ENCODE measurements at regions not wholly inside any gene's neighbourhood (a gene's known extent, or its start where the extent isn't known, plus 50 kb on each side); places are given as distances from the start of the nearest gene placed in this dataset.

DNA sequence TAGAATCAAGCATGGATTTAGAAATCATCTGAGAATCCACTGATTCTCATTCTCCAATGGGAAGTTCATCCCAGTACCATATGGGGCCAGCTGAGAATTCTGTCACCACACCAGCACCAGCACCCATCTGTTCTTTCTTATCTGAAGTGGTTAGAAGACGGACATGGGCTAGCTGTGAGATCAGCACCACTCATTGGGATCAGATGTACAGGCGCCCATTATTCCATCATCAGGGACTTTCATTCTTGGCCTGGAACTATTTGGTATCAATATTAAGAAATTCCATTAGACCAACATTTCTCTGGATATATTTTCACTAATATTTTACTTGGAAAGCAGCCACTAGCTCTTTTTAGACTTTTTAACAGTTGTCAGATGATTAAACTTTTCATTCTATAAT is 185.9 kb upstream of the LINC00305 start:
- H3K27ac ChIP-seq = no peak overlapping the region
- H3K4me1 ChIP-seq = no peaks in the 10 kb centered on the region
- DNase-seq (ENCODE audit: extremely low spot score in 2 of 2) = no peak
- H3K27me3 ChIP-seq = no peaks in the 10 kb centered on the region
- H3K36me3 ChIP-seq = no peaks in the 10 kb centered on the region
- intact Hi-C loops (cut with DNase I) = no loop called here
- H3K9me3 ChIP-seq = no peaks in the 10 kb centered on the region
- H3K4me3 ChIP-seq = no peak overlapping the region
- TF ChIP-seq POLR2AphosphoS5 (IDR thresholded peaks at IDR 0.05; ENCODE audit: insufficient read depth in 1 of 2, low read depth in 1 of 2) = no peak

DNA sequence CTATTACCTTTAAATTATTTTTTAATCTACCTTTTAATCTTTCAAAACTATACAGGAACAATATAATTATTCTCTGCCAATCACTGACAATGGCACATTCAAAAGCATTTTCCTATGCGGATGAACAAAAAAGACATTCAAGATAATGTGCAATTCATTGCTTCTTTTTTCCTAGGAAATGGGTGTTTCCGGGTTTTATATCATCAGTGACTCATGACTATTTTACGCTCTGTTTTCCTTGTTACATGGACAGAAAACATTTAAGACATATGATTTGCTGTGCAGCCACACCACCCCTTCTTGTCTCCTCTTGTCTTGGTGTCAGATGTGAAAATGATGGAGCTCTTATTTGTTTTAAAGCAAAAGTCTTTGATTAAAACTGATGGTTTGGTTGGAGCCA is 184.7 kb upstream of the LINC00305 start:
- DNase-seq (ENCODE audit: extremely low spot score in 2 of 2) = no peak
- Histone ChIP-seq H3K27me3 (no peaks in the 10 kb centered on the region), H3K9me3 (no peaks in the 10 kb centered on the region), H3K36me3 (no peaks in the 10 kb centered on the region), H3K4me1 (no peaks in the 10 kb centered on the region), H3K27ac (no peak overlapping the region), H3K4me3 (no peak overlapping the region)
- TF ChIP-seq POLR2A (IDR thresholded peaks at IDR 0.05) (no peak), POLR2AphosphoS5 (IDR thresholded peaks at IDR 0.05; ENCODE audit: insufficient read depth in 1 of 2, low read depth in 1 of 2) (peak in 1 of 2 donors; percentile 47), CTCF (IDR thresholded peaks at IDR 0.05) (no peak)
- intact Hi-C loops (cut with DNase I) = no loop called here

GRCh38 chr18:64332835-64333234 is 183.9 kb upstream of the LINC00305 start:
- Histone ChIP-seq H3K4me3 (no peak overlapping the region), H3K27me3 (no peaks in the 10 kb centered on the region), H3K9me3 (no peaks in the 10 kb centered on the region), H3K4me1 (no peaks in the 10 kb centered on the region), H3K27ac (no peak overlapping the region), H3K36me3 (no peaks in the 10 kb centered on the region)
- intact Hi-C loops (cut with DNase I) = no loop called here
- no peak for DNase-seq (ENCODE audit: extremely low spot score in 2 of 2)
- no peak for TF ChIP-seq POLR2A (IDR thresholded peaks at IDR 0.05)
- no peak for TF ChIP-seq POLR2AphosphoS5 (IDR thresholded peaks at IDR 0.05; ENCODE audit: insufficient read depth in 1 of 2, low read depth in 1 of 2)
- TF ChIP-seq CTCF (IDR thresholded peaks at IDR 0.05) = no peak

- Histone ChIP-seq H3K27me3 (no peaks in the 10 kb centered on the region), H3K4me1 (no peaks in the 10 kb centered on the region), H3K4me3 (no peak overlapping the region), H3K27ac (no peak overlapping the region), H3K9me3 (no peaks in the 10 kb centered on the region), H3K36me3 (no peaks in the 10 kb centered on the region)
- TF ChIP-seq CTCF (IDR thresholded peaks at IDR 0.05) = no peak
- intact Hi-C loops (cut with DNase I) = no loop called here
- DNase-seq (ENCODE audit: extremely low spot score in 2 of 2) = no peak
Observed at GRCh38 chr18:64331419-64331818, 182.5 kb upstream of the LINC00305 start.

GRCh38 chr18:64330931-64331330 is 182.0 kb upstream of the LINC00305 start:
- Histone ChIP-seq H3K4me1 (no peaks in the 10 kb centered on the region), H3K27ac (no peak overlapping the region), H3K36me3 (no peaks in the 10 kb centered on the region), H3K4me3 (no peak overlapping the region), H3K9me3 (no peaks in the 10 kb centered on the region), H3K27me3 (no peaks in the 10 kb centered on the region)
- TF ChIP-seq CTCF (IDR thresholded peaks at IDR 0.05) (no peak), POLR2A (IDR thresholded peaks at IDR 0.05) (no peak), POLR2AphosphoS5 (IDR thresholded peaks at IDR 0.05; ENCODE audit: insufficient read depth in 1 of 2, low read depth in 1 of 2) (no peak)
- intact Hi-C loops (cut with DNase I) = no loop called here
- no peak for DNase-seq (ENCODE audit: extremely low spot score in 2 of 2)

GRCh38 chr18:64330161-64330560 is 181.3 kb upstream of the LINC00305 start:
- H3K4me3 ChIP-seq = no peak overlapping the region
- H3K27me3 ChIP-seq = no peaks in the 10 kb centered on the region
- intact Hi-C loops (cut with DNase I) = no loop called here
- no peaks in the 10 kb centered on the region for H3K4me1 ChIP-seq
- no peak overlapping the region for H3K27ac ChIP-seq
- H3K9me3 ChIP-seq = no peaks in the 10 kb centered on the region
- no peak for DNase-seq (ENCODE audit: extremely low spot score in 2 of 2)
- H3K36me3 ChIP-seq = no peaks in the 10 kb centered on the region
- TF ChIP-seq CTCF (IDR thresholded peaks at IDR 0.05) = no peak
- no peak for TF ChIP-seq POLR2AphosphoS5 (IDR thresholded peaks at IDR 0.05; ENCODE audit: insufficient read depth in 1 of 2, low read depth in 1 of 2)
